ENCODE measurements at regions not wholly inside any gene's neighbourhood (a gene's known extent, or its start where the extent isn't known, plus 50 kb on each side); places are given as distances from the start of the nearest gene placed in this dataset.

GRCh38 chr13:44117351-44117750 lies 237.6 kb downstream of the LACC1 start:
- WGBS, 2 experiments (ENCODE audit: extremely low coverage in 1 of 2, insufficient coverage in 1 of 2, insufficient read length in 1 of 2, insufficient replicate concordance in 2 of 2, low coverage in 1 of 2, low lambda C conversion rate in 2 of 2, missing lambda C conversion rate in 1 of 2): 64% methylated on average over 3 of the region's 3 CpGs; no CpG with 5 or more reads in 1 of the 2 experiments
- Histone ChIP-seq H4K8ac (ENCODE audit: extremely low read depth, insufficient read depth, low read length) (no peak overlapping the region), H3K27me3 (replicated peaks in 1 of 4; ENCODE audit: control insufficient read depth in 3 of 4, extremely low read depth in 1 of 4, insufficient read depth in 3 of 4, low read length in 3 of 4) (no peaks in the 10 kb centered on the region), H3K4me1 (replicated peaks in 1 of 4; ENCODE audit: control insufficient read depth in 3 of 4, insufficient read depth in 4 of 4, low read length in 3 of 4) (peaks cover 2 to 7% (median 3%) of the 10 kb centered on the region in 4 experiments; a peak in 5 of 7 replicates), H3K4me3 (ENCODE audit: extremely low read depth in 1 of 4, insufficient read depth in 2 of 4, low read depth in 3 of 4, low read length in 4 of 4) (no peak overlapping the region), H3K18ac (ENCODE audit: extremely low read depth, low read length) (no peak overlapping the region), H3K36me3 (ENCODE audit: control insufficient read depth in 2 of 4, insufficient read depth in 4 of 4, low read length in 3 of 4) (no peaks in the 10 kb centered on the region), H3K9ac (replicated peaks in 1 of 4; ENCODE audit: extremely low read depth in 1 of 4, low read depth in 3 of 4, low read length in 3 of 4) (peak overlapping the region in 1 of 4 experiments; percentile 34; a peak in 1 of 7 replicates), H3K23me2 (ENCODE audit: low read depth, low read length) (no peaks in the 10 kb centered on the region), H2AFZ (ENCODE audit: low read length) (no peak overlapping the region), H4K20me1 (replicated peaks in 1 of 2; ENCODE audit: control insufficient read depth in 1 of 2, insufficient read depth in 2 of 2, low read length in 2 of 2) (no peaks in the 10 kb centered on the region), H3K56ac (replicated peaks; ENCODE audit: insufficient read length, low read depth, low read length) (no peak overlapping the region), H4K91ac (replicated peaks; ENCODE audit: insufficient read length, low read length) (no peak overlapping the region), H3K27ac (ENCODE audit: low read depth, low read length) (no peak overlapping the region), H3K79me2 (ENCODE audit: control insufficient read depth in 1 of 2, insufficient read depth in 2 of 2, low read length in 2 of 2) (no peaks in the 10 kb centered on the region), H3K79me1 (ENCODE audit: low read depth, low read length) (no peaks in the 10 kb centered on the region), H3K23ac (ENCODE audit: insufficient read length) (no peak overlapping the region), H2BK20ac (ENCODE audit: low read length) (no peak overlapping the region), H3K14ac (ENCODE audit: insufficient read length) (no peak overlapping the region), H2AK5ac (ENCODE audit: low read depth, low read length) (no peak overlapping the region), H3K9me3 (ENCODE audit: insufficient read depth in 2 of 2, low read depth in 1 of 2, low read length in 1 of 2) (no peaks in the 10 kb centered on the region), H3K4me2 (ENCODE audit: insufficient read depth in 1 of 2, low read depth in 2 of 2, low read length in 2 of 2) (no peak overlapping the region), H4K5ac (ENCODE audit: insufficient read length, low read depth, low read length) (no peak overlapping the region), H3K4ac (replicated peaks; ENCODE audit: insufficient read length, low read depth, low read length) (no peak overlapping the region), H2BK12ac (ENCODE audit: low read depth, low read length) (no peak overlapping the region), H2BK5ac (ENCODE audit: low read depth, low read length) (no peak overlapping the region), H2BK120ac (replicated peaks; ENCODE audit: low read depth, low read length) (no peak overlapping the region), H2BK15ac (ENCODE audit: low read length) (no peak overlapping the region)
- ChIA-PET POLR2A (ENCODE audit: partially characterized antibody) (no interaction called here), CTCF (ENCODE audit: partially characterized antibody) (interaction anchor here (0.6 to 3.1 kb wide), 6 partner anchors 13 to 225 kb away, joined by 3 to 17 read pairs (median 4); no protein-coding TSS in a partner anchor)
- FAIRE-seq (no peak), DNase-seq (ENCODE audit: low read depth in 1 of 2, low spot score in 2 of 2) (no peak)
- no peak for TF ChIP-seq SP1 (IDR thresholded peaks at IDR 0.05; ENCODE audit: low read depth, low read length)
